Tibial nerve (tissue), 4 donors: ENCODE measurements at regions not wholly inside any gene's neighbourhood (a gene's known extent, or its start where the extent isn't known, plus 50 kb on each side); places are given as distances from the start of the nearest gene placed in this dataset.

ENCODE experiments used
- CTCF ChIP-seq, 5 experiments: fragments of 200-600 bp in 3 of 5; fragments of 450-650 bp in 2 of 5; sonication (generic) in 3 of 5; IDR thresholded peaks; one replicate each; pipeline ENCODE4 v1.5.1; 2016 to 2019; ENCODE audit warnings: antibody characterized with exemption in 5 of 5, mild to moderate bottlenecking in 3 of 5, moderate library complexity in 2 of 5
- EP300 ChIP-seq, 2 donors: sonication (generic); formaldehyde crosslinking; IDR thresholded peaks; one replicate each; pipeline ENCODE4 v1.6.1; 2017; ENCODE audit warnings: antibody characterized with exemption in 2 of 2, mild to moderate bottlenecking in 1 of 2

- TF ChIP-seq CTCF (IDR thresholded peaks at IDR 0.05) (no peak), EP300 (IDR thresholded peaks at IDR 0.05) (no peak)
Measured at GRCh38 chr4:17170131-17170530, 271.7 kb upstream of the LDB2 start.
